ENCODE measurements at regions not wholly inside any gene's neighbourhood (a gene's known extent, or its start where the extent isn't known, plus 50 kb on each side); places are given as distances from the start of the nearest gene placed in this dataset.

- Histone ChIP-seq H3K36me3 (ENCODE audit: control insufficient read depth in 2 of 2, insufficient read depth in 2 of 2, low read length in 1 of 2) (no peaks in the 10 kb centered on the region), H3K4me1 (ENCODE audit: control insufficient read depth in 2 of 2, insufficient read depth in 2 of 2, low read length in 2 of 2) (no peaks in the 10 kb centered on the region), H3K27me3 (ENCODE audit: control insufficient read depth in 2 of 2, insufficient read depth in 1 of 2, low read length in 1 of 2) (peaks cover 0 to 12% of the 10 kb centered on the region in 2 donors), H3K9me3 (ENCODE audit: control insufficient read depth in 2 of 2, insufficient read depth in 1 of 2, low read length in 1 of 2) (no peaks in the 10 kb centered on the region), H3K27ac (ENCODE audit: low read depth in 1 of 2, low read length in 1 of 2) (no peak overlapping the region), H3K4me3 (ENCODE audit: low read length in 2 of 2) (no peak overlapping the region)
- 75% methylated on average over 8 of the region's 8 CpGs for WGBS
- no peak for DNase-seq (ENCODE audit: low read depth in 6 of 9, low spot score in 9 of 9)
Measured at GRCh38 chr11:116507849-116508695, 264.7 kb downstream of the BUD13 start.

DNA sequence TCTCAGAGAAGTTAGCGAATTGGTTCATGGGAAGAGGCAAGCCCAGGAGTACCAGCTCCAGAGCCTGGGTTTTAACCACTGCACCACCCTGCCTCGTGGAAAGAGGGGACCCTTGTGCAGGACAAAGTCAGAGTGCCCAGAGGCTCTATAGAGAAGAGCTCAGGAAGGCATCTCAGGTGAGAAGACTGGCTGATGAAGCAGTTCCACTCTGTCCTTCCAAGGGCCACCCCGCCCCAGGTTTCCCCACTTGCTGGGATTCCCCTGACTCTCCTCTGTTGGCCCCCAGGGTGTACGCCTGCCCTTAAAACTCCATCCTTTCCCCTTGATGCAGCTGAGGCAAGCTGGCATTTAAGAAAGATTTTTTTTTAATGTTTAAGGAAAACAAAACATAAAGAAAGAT is 265.8 kb downstream of the BUD13 start:
- Histone ChIP-seq H3K9me3 (ENCODE audit: control insufficient read depth in 2 of 2, insufficient read depth in 1 of 2, low read length in 1 of 2) (no peaks in the 10 kb centered on the region), H3K4me3 (ENCODE audit: low read length in 2 of 2) (no peak overlapping the region), H3K27ac (ENCODE audit: low read depth in 1 of 2, low read length in 1 of 2) (no peak overlapping the region), H3K4me1 (ENCODE audit: control insufficient read depth in 2 of 2, insufficient read depth in 2 of 2, low read length in 2 of 2) (no peaks in the 10 kb centered on the region), H3K27me3 (ENCODE audit: control insufficient read depth in 2 of 2, insufficient read depth in 1 of 2, low read length in 1 of 2) (peaks cover 7 to 23% of the 10 kb centered on the region in 2 donors), H3K36me3 (ENCODE audit: control insufficient read depth in 2 of 2, insufficient read depth in 2 of 2, low read length in 1 of 2) (no peaks in the 10 kb centered on the region)
- DNase-seq (ENCODE audit: low read depth in 6 of 9, low spot score in 9 of 9): no peak
- 77% methylated on average over 4 of the region's 4 CpGs for WGBS

DNA sequence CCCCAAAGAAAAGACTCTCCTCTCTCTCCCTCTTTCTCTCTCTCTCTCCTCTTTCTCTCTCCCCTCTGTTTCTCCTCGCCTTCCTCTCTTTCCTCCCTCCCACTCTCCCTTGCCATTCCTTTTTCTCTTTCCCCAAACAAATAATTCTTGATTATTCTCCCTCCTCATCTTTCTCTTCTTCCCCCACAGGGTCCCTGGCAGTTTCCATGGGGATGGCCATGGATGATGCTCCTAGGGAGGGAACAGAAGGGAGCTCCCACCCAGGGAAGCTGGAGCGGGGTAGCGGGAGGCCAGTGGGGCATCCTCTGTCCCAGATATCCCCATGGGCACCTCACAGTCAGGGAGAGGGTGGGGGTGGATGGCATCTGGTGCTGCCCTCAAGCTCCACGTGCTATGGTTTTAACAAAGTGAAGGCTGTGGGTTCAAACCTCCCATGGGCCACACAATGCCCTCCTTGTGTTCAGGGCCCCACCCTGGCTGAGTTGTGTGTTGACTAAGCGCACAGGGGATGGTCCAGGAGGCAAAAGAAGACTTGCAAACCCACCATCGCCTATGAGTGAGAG is 266.4 kb downstream of the BUD13 start:
- H3K4me1 ChIP-seq (ENCODE audit: control insufficient read depth in 2 of 2, insufficient read depth in 2 of 2, low read length in 2 of 2): no peaks in the 10 kb centered on the region
- DNase-seq (ENCODE audit: low read depth in 6 of 9, low spot score in 9 of 9): no peak
- 85% methylated on average over 6 of the region's 6 CpGs for WGBS
- no peak overlapping the region for H3K27ac ChIP-seq (ENCODE audit: low read depth in 1 of 2, low read length in 1 of 2)
- H3K36me3 ChIP-seq (ENCODE audit: control insufficient read depth in 2 of 2, insufficient read depth in 2 of 2, low read length in 1 of 2): no peaks in the 10 kb centered on the region
- H3K27me3 ChIP-seq (ENCODE audit: control insufficient read depth in 2 of 2, insufficient read depth in 1 of 2, low read length in 1 of 2): peaks cover 13 to 29% of the 10 kb centered on the region in 2 donors
- H3K9me3 ChIP-seq (ENCODE audit: control insufficient read depth in 2 of 2, insufficient read depth in 1 of 2, low read length in 1 of 2): no peaks in the 10 kb centered on the region
- H3K4me3 ChIP-seq (ENCODE audit: low read length in 2 of 2): no peak overlapping the region

DNA sequence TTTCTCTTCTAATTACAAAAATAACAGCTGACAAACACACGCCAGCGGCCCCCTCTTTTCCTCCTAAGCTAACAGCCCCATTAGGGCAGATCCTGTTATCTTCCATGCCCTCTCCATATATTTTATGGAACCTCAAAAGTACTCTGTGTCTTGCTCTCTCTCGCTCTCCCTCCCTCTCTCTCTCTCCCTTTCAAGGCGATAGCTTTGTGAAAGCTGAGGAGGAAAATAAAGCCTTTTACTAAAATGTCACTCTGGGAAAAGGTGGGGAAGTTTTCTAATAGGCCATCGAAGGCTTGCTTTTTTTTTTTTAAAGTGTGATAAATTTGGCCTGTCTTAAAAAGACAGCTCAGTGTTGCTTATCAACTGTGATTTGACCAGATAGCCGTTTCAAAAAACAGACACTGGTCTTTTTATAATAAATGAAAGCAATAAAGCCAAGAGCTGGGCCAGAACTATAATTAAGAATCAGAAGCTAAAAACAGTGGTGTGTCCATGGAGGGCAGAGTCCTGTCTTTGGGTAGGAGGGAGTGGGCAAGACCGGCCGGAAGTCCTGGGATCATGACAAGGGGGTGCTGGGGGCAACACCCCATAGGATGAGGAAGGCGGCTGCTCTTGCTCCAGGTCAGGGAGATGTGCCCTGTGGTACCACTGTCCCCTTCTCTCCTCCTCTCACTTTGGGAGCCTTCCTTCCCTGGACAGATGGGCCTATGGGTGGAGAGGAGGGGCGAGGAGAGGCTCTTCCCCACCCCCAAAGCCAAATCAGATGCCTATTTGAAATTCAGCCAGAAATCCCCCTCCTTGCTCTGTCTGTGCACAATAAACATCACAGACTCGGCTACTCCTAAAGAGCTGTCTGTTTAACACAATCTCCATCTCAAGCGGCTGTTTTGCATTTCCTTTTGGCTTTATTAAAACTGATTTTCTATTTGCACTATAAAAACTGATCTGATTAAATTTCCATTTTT is 267.2 kb downstream of the BUD13 start:
- Histone ChIP-seq H3K4me1 (ENCODE audit: control insufficient read depth in 2 of 2, insufficient read depth in 2 of 2, low read length in 2 of 2) (no peaks in the 10 kb centered on the region), H3K27ac (ENCODE audit: low read depth in 1 of 2, low read length in 1 of 2) (no peak overlapping the region), H3K27me3 (ENCODE audit: control insufficient read depth in 2 of 2, insufficient read depth in 1 of 2, low read length in 1 of 2) (peaks cover 20 to 37% of the 10 kb centered on the region in 2 donors), H3K9me3 (ENCODE audit: control insufficient read depth in 2 of 2, insufficient read depth in 1 of 2, low read length in 1 of 2) (no peaks in the 10 kb centered on the region), H3K36me3 (ENCODE audit: control insufficient read depth in 2 of 2, insufficient read depth in 2 of 2, low read length in 1 of 2) (no peaks in the 10 kb centered on the region), H3K4me3 (ENCODE audit: low read length in 2 of 2) (no peak overlapping the region)
- DNase-seq (ENCODE audit: low read depth in 6 of 9, low spot score in 9 of 9): no peak
- WGBS: 67% methylated on average over 12 of the region's 12 CpGs

DNA sequence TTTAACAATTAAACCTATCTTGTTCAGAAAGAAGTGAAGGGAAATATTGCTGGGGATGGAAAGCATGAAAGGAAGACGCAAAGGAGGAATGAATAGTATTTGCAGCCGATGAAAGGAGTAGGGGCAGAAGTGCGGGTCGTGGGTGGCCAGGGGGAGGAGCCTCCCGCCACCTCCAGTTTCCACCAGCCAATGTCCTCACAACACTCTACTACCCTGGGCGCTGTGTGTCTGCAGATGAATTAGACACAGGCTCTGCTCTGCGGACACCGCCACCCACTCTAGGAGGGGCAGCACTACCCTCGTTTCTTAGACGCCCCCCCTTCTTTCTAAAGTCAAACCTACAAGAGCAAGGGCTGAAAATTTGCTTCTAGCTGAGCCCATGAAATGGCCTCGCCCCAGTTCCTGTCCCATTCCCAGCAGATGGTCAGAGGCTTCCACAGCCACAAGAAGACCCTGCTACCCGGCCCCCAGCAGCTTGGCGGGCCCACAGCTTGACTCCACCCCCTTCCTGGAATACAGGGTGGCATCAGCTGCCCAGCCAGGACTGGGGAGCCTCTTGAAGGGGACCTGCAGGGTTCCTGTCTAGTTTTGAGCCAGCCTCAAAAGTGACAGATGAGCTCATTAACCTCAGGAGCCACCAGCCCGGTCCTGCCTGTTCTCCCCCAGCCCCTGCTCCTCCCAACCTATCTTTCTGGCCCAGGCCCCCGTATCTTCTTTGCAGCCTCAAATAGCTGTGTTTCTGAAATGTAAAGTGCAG is 268.1 kb downstream of the BUD13 start:
- H3K27ac ChIP-seq (ENCODE audit: low read depth in 1 of 2, low read length in 1 of 2): no peak overlapping the region
- no peaks in the 10 kb centered on the region for H3K4me1 ChIP-seq (ENCODE audit: control insufficient read depth in 2 of 2, insufficient read depth in 2 of 2, low read length in 2 of 2)
- no peaks in the 10 kb centered on the region for H3K36me3 ChIP-seq (ENCODE audit: control insufficient read depth in 2 of 2, insufficient read depth in 2 of 2, low read length in 1 of 2)
- no peak overlapping the region for H3K4me3 ChIP-seq (ENCODE audit: low read length in 2 of 2)
- no peaks in the 10 kb centered on the region for H3K9me3 ChIP-seq (ENCODE audit: control insufficient read depth in 2 of 2, insufficient read depth in 1 of 2, low read length in 1 of 2)
- peaks cover 27 to 45% of the 10 kb centered on the region in 2 donors for H3K27me3 ChIP-seq (ENCODE audit: control insufficient read depth in 2 of 2, insufficient read depth in 1 of 2, low read length in 1 of 2)
- no peak for DNase-seq (ENCODE audit: low read depth in 6 of 9, low spot score in 9 of 9)
- 68% methylated on average over 15 of the region's 15 CpGs for whole genome bisulfite sequencing

GRCh38 chr11:116503216-116504160 is 269.3 kb downstream of the BUD13 start:
- Histone ChIP-seq H3K36me3 (ENCODE audit: control insufficient read depth in 2 of 2, insufficient read depth in 2 of 2, low read length in 1 of 2) (no peaks in the 10 kb centered on the region), H3K9me3 (ENCODE audit: control insufficient read depth in 2 of 2, insufficient read depth in 1 of 2, low read length in 1 of 2) (no peaks in the 10 kb centered on the region), H3K27ac (ENCODE audit: low read depth in 1 of 2, low read length in 1 of 2) (no peak overlapping the region), H3K4me3 (ENCODE audit: low read length in 2 of 2) (no peak overlapping the region), H3K4me1 (ENCODE audit: control insufficient read depth in 2 of 2, insufficient read depth in 2 of 2, low read length in 2 of 2) (no peaks in the 10 kb centered on the region), H3K27me3 (ENCODE audit: control insufficient read depth in 2 of 2, insufficient read depth in 1 of 2, low read length in 1 of 2) (peaks cover 31 to 56% of the 10 kb centered on the region in 2 donors)
- 92% methylated on average over 10 of the region's 10 CpGs for WGBS
- no peak for DNase-seq (ENCODE audit: low read depth in 6 of 9, low spot score in 9 of 9)

DNA sequence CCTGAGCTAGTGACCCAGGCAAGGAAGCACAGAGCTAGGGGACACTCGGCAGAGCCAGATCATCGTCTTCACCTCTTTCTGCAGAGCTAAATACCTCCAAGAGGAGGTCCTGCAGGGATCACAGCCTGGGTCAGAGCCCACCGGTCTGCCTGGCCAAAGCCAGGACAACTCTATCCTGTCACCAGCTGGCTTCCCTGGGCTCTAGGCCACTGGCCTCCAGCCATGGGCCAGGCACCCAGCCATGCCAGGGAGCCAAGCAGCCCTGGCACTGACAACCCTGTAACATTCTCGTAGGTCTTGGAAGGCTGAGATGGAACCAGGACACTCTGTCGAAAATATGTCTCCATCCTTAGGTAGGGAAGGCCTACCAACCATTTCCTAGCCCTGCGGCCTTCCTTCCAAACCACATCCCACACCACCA is 270.1 kb downstream of the BUD13 start:
- 90% methylated on average over 6 of the region's 6 CpGs for WGBS
- Histone ChIP-seq H3K4me3 (ENCODE audit: low read length in 2 of 2) (no peak overlapping the region), H3K36me3 (ENCODE audit: control insufficient read depth in 2 of 2, insufficient read depth in 2 of 2, low read length in 1 of 2) (no peaks in the 10 kb centered on the region), H3K4me1 (ENCODE audit: control insufficient read depth in 2 of 2, insufficient read depth in 2 of 2, low read length in 2 of 2) (no peaks in the 10 kb centered on the region), H3K9me3 (ENCODE audit: control insufficient read depth in 2 of 2, insufficient read depth in 1 of 2, low read length in 1 of 2) (no peaks in the 10 kb centered on the region), H3K27ac (ENCODE audit: low read depth in 1 of 2, low read length in 1 of 2) (no peak overlapping the region), H3K27me3 (ENCODE audit: control insufficient read depth in 2 of 2, insufficient read depth in 1 of 2, low read length in 1 of 2) (peaks cover 31 to 56% of the 10 kb centered on the region in 2 donors)
- no peak for DNase-seq (ENCODE audit: low read depth in 6 of 9, low spot score in 9 of 9)

- no peaks in the 10 kb centered on the region for H3K36me3 ChIP-seq (ENCODE audit: control insufficient read depth in 2 of 2, insufficient read depth in 2 of 2, low read length in 1 of 2)
- WGBS: 33% methylated on average over 7 of the region's 7 CpGs
- no peak overlapping the region for H3K27ac ChIP-seq (ENCODE audit: low read depth in 1 of 2, low read length in 1 of 2)
- H3K9me3 ChIP-seq (ENCODE audit: control insufficient read depth in 2 of 2, insufficient read depth in 1 of 2, low read length in 1 of 2): no peaks in the 10 kb centered on the region
- DNase-seq (ENCODE audit: low read depth in 6 of 9, low spot score in 9 of 9): no peak
- H3K4me1 ChIP-seq (ENCODE audit: control insufficient read depth in 2 of 2, insufficient read depth in 2 of 2, low read length in 2 of 2): no peaks in the 10 kb centered on the region
- no peak overlapping the region for H3K4me3 ChIP-seq (ENCODE audit: low read length in 2 of 2)
- H3K27me3 ChIP-seq (ENCODE audit: control insufficient read depth in 2 of 2, insufficient read depth in 1 of 2, low read length in 1 of 2): peaks cover 31 to 56% of the 10 kb centered on the region in 2 donors
Measured at GRCh38 chr11:116501728-116502127, 271.1 kb downstream of the BUD13 start.

All from thymus (tissue), 11 donors.